ENCODE measurements at regions not wholly inside any gene's neighbourhood (a gene's known extent, or its start where the extent isn't known, plus 50 kb on each side); places are given as distances from the start of the nearest gene placed in this dataset.
A peak's percentile ranks its signal among the peaks of the same experiment; 100 is the strongest.
"Not testable (repeated sequence)": the region's sequence is repeated elsewhere in the genome, so short reads cannot be mapped to it uniquely, and the experiment has no call there.

DNA sequence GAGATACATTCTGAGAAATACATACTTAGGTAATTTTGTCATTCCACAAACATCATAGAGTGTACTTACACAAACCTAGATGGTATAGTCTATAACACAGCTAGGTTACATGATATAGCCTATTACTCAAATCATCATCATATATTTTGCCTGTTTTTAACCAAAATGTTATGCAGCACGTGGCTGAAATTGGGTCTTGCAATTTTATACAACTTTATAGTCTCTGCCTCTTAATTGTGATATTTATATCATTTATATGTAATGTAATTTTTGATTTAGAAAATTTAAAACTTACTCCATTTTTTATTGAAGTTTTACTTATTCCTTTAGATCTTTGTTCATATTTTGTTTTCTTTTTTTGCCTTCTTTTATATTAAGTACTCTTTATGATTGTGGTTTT, 350.7 kb upstream of the DCN start:
- no peak for DNase-seq (ENCODE audit: low spot score)

DNA sequence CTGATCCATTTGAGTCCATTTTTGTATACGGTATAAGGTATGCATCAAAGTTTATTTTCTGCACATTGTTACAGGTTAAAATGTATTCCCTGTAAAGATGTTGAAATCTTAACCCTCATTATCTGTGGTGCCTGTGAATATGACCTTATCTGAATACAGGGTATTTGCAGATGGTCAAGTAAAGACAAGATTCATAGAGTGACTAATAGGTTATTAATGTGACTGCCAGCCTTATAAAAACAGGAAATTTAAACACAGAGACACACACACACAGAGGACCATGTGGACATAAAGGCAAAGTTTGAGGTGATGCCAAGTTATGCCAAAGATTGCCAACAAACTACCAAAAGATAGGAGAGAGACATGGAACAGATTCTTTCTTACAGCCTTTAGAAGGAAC, 347.2 kb upstream of the DCN start:
- peak; percentile 58 for DNase-seq (ENCODE audit: low spot score)

DNA sequence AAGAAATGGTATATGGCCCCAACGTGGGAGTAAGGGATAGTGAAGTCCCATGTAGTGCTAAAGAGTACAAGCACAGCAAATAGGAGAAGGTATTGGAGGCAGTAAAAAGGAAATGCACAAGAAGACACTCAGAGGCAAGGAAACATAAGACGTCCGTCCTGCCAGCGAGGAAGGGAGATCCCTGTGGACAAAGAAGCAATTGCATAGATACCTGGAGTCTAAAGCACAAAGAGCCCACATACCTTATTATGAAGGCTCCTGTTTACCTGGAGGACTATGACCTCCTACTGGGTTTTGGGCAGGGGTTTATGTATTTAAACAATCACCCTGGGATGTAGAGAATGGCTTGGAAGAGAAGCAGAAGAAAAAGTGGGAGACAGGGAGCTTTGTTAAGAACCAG, 341.2 kb upstream of the DCN start:
- no peak for DNase-seq (ENCODE audit: low spot score)

DNA sequence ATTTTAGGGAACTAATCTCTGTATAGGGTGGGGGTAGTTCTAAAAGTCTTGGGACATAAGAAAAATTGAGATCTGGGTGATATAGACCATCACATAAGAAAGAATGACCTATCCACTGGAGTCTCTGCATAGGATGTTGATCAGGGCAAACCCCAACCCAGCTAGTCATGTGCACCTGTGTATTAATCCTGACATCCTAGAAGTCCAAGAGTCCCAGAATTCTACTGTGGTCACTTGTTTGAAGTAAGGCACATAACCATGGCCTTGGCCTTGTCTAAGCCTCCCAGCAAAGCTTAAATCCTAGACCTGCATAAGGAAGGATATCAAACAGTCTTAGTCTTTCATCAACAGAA, 334.1 kb upstream of the DCN start:
- DNase-seq (ENCODE audit: low spot score): no peak

DNA sequence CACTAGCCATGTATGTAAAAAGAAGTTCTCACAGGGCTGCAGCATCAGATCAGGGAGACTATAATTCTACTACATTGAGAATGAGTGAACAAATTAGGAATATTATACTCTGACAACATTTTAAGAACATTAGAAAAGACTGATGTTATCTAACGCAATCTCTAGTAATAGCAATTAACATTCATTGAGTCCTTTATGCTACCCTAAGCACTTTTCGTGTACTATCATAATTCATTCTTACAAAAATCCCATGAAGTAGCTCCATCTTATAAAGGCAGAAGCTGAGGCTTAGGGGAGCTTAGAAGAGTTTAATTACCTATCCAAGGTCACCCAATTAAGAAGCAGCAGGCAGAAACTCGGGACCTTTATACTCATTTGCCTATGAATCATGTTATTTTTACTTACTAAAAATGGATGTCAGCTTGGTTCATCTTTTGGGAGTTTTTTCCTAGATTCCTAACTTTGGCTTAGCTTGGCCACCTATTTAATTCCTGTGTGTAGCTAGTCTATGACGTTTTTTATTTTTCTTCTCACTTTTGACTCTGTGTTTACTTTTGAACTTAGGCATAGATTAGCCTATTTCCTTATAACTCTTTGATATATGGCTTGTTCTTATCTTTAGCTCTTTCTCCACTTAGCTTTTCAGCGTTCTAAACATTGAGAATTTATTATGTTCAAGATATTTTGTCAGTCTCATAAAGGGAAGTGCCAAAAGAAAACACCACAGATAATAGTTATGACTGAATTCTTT, 333.5 kb upstream of the DCN start:
- DNase-seq (ENCODE audit: low spot score): no peak

DNA sequence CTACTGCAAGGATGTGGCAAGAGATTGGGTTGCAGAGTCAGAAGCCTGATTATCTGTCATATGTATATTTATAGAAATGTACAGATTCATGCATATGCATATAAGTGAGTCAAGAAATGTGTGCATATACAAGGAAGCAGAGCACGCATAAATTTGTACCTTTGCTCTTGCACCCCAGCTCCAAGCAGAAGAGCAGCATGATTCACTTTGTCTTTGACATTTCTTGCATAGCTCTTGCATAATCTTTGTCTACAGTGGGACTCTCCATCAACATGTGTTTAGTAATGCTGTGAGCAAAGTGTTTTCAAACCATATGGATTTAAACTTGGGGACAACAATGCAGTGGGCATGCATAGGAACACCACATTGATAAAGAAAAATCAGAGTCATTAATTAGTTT, 330.7 kb upstream of the DCN start:
- no peak for DNase-seq (ENCODE audit: low spot score)

DNA sequence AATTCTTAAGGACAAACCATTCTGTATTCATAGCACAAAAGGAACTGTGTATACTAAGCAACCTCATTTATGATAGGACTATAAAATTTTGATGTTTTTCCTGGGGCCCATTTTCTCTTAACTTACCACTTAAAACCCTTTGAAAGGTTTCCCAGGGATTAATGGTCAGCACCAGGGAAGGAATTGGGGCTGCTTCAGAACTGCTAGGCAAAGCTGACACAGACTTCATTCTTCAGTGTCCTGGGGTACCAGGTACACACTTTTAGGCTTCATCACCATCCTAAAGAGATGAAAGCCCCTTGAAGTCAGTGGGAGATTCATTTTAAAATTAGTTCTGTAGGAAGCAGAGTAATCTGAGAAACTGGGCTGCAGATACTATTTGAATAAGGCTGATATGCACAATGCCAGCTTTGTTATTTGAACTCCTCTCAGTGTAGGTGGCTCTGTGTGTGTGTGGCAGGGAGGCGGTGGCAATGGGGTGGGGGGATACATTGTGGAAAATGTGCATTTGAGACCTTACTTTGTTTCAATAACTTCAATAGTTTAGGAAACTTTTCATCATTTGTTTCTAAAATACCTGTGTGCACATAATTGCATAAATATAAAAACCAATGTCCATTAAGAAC, 329.3 kb upstream of the DCN start:
- no peak for DNase-seq (ENCODE audit: low spot score)

DNA sequence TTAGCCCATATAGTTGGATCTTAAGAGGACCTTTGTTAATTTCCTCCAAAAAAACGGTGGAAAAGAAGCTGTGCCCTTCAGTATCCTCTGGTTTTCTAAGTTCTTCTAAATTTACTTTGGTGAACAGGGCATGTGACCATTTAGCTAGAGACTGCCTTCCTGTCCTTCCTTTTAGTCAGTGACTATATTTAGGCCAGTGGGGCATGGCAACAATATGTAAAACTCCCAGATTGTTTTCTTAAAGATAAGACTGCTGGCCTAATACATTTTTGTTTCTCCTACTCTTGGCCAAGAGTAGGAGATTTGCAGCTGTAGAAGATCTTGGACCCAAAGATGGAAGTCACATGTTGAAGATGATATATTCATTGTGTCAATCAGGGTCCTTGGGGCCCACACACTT, 325.1 kb upstream of the DCN start:
- DNase-seq (ENCODE audit: low spot score): no peak

DNA sequence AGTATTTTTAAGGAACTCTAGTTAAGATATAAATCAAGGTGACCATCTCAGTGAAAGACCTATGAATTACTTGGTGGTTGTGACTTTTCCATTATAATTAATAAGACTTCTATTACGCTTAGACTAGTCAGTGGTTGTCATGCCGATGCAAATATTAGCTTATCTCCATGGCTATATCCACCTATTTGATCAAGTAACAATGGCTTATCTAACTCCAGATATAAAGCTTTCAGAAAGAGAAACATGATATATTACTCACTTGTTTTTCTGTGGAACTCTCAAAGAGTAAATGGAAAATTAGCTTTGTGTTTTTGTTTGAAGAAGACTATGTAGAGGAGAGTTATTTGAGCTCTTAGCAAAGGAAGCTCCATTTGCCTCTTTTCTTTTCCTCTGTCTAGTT, 323.8 kb upstream of the DCN start:
- DNase-seq (ENCODE audit: low spot score): no peak

DNA sequence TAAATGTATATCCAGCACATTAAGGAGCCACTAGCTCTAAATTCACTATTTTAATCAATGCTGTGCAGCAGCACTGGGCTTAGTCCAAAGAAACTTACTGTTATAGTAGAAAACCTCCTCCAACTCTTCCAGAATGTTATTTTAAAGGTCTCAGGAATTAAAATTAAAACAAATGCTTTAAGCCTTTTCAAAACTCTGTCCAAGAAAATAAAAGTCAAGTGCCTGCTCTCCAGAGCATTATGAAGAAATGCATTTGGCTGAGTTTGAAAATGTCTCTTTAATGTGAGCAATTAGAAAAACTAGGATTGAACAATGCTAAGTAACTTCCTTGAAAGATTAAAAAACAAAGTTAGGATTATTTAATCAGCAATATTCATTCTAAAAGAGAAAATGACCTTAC, 322.4 kb upstream of the DCN start:
- DNase-seq (ENCODE audit: low spot score): no peak

DNA sequence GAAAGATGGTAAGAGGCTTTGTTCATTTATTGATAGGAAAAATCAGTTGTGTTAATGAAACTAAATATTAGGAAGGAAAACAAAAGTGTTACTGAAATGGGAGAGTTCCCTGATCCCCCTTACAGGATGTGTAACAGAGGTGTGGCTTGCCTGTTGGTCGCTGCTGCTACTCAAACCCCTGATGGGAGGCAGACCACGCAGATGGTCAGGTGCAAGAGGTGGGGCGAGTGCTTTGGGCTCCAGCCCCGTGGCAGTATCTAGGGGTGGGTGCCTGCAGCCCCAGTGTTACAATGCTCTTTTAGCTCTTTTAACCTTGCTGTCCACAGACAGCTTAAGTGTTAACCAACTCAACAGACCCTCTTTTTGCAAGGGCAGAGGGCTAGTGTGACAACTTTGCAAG, 319.6 kb upstream of the DCN start:
- no peak for DNase-seq (ENCODE audit: low spot score)

DNA sequence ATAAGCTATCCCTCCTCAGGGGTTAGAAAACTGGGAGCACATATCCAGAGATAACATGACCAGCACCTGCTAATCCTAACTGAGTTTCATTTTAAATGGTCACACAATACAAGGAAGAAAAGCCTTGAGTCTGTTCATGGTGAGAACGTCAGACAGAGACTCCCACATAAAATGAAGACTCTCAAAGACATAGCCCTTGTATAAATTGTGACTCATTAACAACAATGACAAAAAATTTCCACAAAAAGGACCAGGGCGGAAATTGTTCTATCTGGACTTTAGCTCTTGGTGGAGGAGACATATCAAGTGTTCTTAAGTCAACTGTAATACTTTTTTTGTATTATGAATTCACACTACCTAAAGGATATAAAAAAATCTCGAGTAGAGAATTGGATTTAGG, 313.7 kb upstream of the DCN start:
- no peak for DNase-seq (ENCODE audit: low spot score)

DNA sequence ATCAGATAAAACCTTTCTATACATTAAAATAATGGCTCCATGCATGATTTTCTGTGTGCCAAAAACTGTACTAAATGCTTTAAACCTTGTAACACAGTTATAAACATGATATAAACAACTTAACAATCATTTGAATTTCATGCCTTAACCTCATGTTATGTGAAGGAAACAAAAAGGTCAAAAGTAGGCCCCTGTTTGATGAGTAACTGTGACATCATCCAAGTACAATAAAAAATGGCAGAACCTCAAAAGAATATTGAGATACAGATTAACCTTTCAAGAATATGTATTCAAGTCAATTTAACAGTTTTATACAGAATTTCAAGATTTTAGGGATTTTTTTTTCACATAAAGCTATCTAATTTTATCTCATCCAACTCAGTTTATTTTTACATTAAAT, 310.7 kb upstream of the DCN start:
- no peak for DNase-seq (ENCODE audit: low spot score)

DNA sequence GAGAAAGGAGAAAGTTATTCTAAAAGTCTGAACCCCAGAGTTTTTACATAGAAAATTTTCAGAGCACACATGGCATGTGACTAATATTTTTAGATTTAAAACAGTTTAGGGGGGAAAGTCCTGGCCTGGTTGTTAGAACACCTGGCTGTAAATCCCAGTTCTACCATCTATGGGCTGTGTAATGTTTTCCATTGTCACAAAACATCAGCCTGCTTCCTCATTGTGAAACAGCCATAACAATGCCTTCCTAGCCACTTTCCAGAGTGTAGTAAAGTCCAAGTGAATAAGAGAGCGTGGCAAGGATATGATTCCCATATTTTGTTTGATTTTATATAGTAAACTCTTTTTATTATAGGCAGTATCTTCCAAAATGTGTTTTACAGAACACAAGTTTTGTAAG, 310.0 kb upstream of the DCN start:
- no peak for DNase-seq (ENCODE audit: low spot score)

DNA sequence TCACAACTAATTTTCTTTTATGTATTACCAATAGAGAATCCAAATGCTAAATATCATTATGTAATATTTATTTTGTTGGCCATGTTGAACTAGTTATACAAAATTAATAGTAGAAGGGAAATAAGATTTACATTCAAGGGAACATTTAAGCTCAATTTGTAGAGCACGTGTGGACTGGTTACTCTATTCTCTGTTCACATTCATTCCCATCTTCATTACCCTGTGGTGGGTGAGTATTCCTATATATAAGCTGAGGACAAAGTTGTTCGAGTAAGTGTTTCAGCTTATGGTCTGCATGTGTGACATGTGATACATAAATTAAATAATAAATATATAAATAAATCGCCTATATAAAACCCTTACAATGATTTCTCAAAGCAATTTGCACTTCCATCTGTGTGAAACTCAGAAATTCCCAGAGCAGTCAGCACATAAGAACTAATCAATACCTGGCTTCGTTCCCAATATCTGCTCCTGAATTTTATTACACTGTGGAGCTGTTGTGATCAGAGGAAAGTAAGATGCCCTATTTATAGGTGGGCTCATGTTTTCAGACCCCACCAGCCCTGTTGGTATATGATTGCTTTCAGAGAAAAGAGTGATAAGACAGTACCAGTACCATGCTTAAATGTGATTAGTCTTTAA, 308.2 kb upstream of the DCN start:
- no peak for DNase-seq (ENCODE audit: low spot score)

DNA sequence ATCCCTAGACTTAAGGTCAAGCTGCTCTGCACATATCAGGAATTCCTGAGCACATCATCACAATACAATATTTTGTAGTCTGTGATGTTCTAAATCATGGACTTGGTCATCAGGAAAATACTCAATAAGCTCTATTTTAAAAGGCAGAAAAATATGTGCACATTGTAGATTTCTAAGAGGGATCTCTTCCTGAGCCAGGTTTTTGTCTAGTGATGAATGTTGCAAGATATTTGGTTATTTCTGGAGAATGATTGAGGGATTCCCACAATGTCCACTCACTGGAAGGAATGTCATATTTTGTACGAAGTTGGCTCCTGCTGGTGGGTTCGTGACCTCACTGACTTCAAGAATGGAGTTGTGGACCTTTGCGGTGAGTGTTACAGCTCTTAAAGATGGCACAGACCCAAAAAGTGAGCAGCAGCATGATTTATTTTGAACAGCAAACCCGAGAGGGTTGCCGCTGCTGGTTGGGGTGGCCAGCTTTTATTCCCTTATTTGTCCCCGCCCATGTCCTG, 300.9 kb upstream of the DCN start:
- DNase-seq (ENCODE audit: low spot score): no peak

DNA sequence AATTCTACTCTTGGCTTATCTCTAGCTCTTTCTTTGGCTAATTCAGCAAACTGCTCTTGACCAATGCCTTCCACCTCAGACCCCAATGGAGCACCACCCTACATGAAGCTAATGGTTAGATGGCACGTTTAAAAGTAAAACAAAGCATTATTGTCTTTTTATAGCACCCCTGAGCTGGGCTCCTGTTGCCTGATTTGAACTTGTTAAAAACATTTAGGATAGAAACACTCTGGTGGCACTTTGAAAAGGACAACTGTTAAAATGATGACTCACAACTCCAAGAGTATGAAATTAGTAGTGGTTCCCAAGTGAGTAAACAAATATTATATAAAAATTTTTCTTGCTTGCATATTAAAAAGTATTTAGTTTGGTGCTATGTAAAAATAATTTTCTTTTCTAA, 299.6 kb upstream of the DCN start:
- DNase-seq (ENCODE audit: low spot score): no peak

DNA sequence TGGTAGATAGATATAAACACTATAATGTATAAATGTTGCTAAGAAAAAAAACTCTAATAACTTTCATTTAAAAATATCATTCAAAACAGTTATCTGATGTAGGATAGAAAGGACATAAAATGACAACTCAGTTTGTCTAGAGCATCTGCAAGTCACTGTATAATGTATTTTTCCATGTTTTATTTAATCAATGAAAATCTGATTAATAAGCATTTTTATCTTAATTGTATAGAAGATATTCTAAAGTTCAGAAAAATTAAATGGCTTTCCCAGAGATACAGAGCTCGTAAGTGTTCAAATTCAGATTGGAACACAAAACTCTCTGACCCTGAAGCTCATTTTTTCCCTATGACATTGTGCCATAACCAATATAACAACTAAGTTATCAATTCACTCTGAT, 295.9 kb upstream of the DCN start:
- no peak for DNase-seq (ENCODE audit: low spot score)

DNA sequence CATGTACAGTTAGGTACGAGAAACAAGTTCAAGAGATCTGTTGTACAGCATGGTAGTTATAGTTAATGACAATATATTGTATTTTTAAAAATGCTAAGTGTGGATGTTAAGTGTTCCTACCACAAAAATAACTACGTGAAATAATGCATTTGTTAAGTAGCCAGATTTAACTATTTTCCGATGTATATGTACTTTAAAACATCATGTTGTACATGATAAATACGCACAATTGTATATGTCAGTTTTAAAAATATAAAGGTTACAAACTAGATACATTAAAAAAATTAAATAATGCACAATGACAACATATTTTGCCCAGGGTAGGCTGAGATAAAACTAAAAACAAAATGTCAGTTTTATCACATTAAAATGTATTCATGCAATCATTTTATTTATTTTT, 285.1 kb upstream of the DCN start:
- no peak for DNase-seq (ENCODE audit: low spot score)

DNA sequence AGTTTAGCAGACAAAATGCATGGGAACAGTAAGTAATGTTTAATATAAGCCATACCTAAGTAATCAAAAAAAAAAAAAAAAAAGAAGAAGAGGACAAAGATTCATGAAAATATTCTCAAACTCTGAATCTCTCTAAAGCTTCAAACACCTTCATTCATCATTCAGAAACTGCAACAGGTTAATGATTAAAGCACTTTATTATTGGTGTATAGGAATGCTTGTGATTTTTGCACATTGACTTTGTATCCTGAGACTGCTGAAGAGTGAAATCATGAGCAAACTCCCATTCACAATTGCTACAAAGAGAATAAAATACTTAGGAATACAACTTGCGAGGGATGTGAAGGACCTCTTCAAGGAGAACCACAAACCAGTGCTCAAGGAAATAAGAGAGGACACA, 278.4 kb upstream of the DCN start:
- DNase-seq (ENCODE audit: low spot score): peak; percentile 3

DNA sequence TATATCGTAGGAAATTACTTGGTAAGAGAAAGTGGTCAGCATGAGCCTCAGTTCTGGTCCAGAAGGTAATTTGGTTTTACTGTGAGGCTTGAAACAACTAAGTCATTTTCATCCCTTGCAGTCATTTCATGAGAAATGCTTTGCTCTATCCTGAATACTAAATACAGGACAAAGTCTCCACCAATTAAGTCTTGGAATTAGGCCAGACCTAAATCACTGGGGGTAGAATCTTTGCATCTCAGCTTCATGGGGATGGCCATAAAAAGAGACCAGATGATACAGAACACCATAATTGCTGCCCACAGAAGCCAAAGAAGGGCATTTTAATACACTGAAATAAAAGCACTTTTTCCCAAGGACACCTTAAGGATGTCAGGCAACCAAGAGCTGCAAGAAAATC, 277.9 kb upstream of the DCN start:
- no peak for DNase-seq (ENCODE audit: low spot score)

DNA sequence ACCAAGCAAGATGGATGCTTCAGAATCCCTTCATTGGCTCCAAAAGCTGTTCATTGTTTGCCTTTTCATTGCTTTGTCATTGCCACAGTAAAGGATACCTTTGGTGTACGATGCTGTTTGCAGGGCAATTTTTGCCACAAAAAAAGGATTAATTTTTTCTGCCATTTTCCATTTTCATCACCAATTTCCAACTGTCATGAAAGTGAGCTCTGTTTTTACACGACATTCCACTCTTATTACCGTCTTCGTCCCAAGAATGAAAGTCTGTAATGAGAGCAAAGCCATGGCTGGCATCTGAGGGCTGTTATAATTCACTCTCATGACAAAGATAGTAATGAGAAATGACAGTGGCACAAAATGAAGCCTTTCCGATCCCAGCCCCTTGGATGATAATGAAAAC, 272.7 kb upstream of the DCN start:
- no peak for DNase-seq (ENCODE audit: low spot score)

DNA sequence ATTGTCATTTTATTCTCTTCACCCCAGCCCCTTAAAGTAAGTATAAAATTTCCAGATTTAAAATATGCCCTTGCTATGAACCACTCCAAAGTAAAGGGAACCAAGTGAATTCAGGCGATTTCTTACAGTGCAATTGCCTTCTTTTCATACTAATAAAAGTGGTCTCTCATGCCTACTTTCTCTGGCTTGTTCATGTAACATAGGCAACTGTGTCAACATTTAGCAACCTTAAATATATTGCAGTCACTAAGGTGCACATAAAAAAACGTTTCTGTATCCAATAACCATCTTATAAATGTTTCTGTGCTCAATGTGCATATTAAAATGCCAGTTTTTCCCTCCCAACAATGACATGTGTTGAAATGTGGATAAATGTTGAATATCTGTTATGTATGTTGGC, 271.6 kb upstream of the DCN start:
- no peak for DNase-seq (ENCODE audit: low spot score)

DNA sequence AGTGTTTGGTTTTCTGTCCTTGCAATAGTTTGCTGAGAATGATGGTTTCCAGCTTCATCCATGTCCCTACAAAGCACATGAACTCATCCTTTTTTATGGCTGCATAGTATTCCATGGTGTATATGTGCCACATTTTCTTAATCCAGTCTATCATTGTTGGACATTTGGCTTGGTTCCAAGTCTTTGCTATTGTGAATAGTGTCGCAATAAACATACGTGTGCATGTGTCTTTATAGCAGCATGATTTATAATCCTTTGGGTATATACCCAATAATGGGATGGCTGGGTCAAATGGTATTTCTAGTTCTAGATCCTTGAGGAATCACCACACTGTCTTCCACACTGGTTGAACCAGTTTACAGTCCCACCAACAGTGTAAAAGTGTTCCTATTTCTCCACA, 269.8 kb upstream of the DCN start:
- DNase-seq (ENCODE audit: low spot score): not testable (repeated sequence)
